HG02943 (cell line): ENCODE measurements at regions not wholly inside any gene's neighbourhood (a gene's known extent, or its start where the extent isn't known, plus 50 kb on each side); places are given as distances from the start of the nearest gene placed in this dataset.

Experiments
- ATAC-seq: cut with Tn5 transposase; IDR thresholded peaks from one replicate; pipeline ENCODE4 v1.9.1; 2021; ENCODE audit warnings: mild to moderate bottlenecking, low read depth, moderate library complexity; ENCODE audit not compliant: unreplicated experiment

DNA sequence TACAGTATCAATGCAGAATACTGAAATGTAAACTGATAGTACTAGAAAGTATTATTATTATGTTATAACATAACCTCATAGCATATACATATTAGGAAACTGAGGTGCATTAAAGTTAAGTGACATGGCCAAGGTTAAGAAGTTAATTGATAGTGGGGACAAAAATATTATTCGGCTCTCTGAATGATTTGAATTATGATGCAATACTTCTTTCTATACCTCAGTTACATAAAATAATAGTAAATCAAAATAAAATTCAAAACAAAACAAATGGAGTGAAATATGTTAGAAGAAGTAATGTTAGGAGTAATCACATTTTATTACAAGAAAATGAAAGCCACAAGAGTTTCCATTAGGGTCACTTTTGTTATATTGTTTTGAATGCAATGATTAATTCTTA lies 455.2 kb downstream of the PLA2G4A start:
- ATAC-seq, result no peak

DNA sequence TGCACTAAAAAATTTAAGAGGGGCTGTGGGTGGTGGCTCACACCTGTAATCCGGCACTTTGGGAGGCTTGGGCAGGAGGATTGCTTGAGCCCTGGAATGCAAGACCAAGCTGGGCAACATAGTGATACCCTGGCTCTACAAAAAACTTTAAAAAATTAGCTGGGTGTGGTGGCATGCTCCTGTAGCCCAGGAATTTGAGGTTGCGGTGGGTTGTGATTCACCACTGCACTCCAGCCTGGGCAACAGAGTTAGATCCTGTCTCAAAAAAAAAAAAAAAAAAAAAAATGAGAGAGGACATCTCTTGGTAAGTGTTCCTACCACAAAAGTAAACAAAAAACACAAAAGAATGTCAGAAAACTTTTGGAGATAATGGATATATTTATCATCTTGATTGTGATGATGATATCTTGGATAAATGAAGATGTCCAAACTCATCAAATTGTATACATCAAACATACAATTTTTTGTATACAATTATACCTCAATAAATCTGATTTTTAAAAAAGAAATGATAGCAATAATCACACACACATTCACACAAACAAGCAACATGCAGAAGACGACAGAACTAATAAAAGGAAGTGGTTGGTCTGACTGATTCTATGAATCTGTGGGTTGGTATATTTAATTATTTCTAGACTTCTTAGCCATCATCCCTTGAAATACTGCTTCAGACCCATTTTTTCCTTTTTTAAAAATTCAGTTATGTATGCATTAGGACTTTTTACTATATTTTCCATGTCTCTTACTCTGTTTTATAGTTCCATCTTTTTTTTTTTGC lies 465.9 kb downstream of the PLA2G4A start:
- no peak for ATAC-seq

DNA sequence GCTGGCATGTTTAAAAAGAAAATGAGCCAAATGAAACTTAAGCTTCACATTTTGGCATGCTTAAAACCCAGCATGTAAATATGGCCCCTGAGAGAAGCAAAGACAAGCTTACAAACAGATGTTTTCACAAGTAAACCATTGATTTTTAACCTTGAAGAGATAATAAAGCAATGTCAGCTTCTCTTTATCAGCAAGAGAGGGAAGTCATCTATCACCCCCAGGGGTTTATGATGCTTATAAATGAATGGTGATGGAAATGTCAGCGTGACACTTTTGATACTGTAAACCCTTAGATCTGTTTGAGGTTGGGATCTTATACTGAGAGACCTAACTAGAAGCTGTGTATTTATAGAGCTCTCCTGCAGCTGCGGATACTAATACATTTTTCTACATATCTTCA lies 471.3 kb downstream of the PLA2G4A start:
- ATAC-seq, result no peak

DNA sequence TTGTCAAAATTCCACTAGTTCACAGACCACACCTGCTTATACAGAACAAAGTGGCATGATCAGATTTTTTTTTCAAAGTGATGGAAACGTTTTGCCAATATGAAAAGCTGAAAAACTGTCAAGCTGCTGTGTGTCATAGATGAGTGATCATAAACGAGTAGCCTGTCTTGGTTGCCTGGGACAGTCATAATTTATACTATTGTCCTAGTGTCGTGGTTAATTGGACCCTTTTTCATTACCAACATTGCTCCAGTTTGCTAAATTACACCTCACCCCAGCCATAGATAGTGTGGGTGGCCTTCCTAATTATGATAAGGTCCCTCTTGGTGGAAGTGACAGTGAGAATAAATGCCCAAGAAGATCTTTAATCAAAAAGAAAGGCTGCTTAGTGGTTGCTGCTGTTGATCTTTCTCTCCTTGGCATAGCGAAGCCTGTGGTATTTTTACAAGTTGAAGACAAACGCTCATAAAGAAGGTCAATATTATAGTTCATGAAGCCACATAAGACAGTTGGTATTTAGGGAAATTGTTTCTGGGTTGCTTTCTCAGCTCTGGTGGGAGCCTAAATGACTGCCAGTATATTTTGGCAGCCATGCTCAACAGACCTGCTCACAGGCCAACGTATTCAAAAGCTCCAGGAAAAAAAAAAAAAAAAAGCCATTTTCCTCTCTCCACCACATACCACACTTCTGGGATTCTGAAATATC lies 478.1 kb downstream of the PLA2G4A start:
- no peak for ATAC-seq

DNA sequence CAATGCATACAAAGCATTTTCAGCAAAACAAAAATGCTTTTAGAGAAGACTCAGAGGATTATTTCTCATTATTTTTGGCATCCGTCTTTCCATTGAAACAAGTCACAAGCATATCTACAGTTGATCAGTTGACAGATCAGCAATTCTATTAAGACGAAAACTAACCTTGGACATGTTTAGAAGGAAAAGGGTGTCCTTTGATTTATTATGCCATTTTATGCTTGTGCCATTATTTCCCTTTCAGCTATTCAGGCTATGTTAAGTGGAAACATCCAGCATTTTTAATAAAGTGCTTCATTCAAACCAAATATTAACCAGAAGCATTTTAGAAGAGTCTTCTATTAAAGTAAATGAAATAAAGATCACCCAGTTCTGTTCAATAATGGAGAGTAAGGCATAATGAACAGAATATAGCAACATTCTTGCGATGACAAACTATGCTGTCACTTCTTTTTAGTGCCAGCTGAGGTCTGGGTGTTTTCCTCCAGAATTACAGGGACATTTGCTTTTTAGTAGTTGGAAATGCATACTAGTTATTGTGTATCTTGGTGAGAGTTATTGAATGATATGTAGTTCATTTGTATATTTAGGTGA lies 481.4 kb downstream of the PLA2G4A start:
- no peak for ATAC-seq

DNA sequence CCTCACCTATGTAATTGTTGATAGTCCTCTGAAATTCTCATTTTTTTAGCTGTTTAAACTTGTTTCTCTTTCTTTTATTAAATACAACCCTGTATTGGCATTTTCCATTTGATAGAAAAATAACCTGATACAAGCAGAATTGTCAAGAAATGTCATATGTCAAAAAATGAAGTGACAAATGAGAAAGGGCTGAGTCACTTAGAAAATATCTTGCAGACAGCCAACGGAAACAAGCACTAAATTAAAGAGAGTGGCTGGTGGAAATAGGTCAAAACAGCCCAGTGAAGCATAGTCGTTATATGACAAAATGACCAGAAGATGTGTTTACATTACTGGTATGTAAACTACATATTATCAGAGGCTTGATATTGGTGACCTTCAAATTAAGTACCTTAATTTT lies 484.4 kb downstream of the PLA2G4A start:
- ATAC-seq, result no peak

DNA sequence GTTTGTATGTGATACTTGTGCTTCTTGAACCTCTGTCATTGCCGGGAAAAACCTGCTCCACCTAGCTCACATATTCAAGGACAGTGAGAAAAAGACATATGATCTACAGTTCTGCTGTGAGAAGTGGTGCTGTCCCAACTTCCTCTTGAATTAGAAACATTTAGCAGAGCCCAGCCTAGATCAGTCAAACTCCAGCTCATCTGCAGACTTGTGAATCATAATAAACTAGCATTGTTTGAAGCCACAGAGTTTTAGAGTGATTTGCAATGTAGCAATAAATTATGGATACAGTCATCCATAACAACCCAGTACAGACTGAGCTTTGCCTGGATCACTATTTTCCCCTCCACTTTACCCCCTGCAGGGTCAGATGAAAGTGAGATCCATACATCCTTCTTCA lies 497.8 kb downstream of the PLA2G4A start:
- ATAC-seq, result no peak

DNA sequence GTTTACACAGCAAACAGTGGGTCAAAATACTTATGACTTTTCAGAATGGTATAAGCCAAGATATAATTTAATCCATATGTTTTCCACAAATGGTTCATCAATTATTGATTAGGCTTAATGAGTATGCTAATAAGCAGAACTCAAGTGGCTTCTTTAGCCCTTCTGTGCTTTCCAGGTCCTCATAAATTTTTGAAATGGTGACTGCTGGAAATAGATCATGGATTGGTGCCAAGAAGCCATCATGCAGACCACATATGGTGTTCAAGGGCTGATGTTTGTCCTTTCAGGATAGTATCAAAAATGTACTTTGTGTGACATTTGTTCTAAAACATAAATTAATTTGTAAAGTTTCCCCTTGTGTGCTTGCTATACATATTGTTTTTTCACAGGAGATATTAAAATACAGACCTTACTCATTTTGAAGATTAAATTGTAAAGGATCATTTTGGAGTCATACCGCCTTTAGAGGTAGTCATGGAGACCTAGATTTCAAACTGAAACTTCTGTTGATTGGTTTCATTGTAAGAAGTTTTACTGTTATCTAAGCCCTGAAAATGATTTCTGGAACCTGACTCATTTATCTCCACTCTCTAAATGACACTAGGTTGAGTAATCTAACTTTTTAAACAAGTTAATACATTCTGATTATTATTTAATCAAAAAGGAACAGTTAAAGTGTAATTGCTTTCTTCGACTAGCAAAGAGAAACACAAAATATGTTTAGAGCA lies 507.9 kb downstream of the PLA2G4A start:
- no peak for ATAC-seq

DNA sequence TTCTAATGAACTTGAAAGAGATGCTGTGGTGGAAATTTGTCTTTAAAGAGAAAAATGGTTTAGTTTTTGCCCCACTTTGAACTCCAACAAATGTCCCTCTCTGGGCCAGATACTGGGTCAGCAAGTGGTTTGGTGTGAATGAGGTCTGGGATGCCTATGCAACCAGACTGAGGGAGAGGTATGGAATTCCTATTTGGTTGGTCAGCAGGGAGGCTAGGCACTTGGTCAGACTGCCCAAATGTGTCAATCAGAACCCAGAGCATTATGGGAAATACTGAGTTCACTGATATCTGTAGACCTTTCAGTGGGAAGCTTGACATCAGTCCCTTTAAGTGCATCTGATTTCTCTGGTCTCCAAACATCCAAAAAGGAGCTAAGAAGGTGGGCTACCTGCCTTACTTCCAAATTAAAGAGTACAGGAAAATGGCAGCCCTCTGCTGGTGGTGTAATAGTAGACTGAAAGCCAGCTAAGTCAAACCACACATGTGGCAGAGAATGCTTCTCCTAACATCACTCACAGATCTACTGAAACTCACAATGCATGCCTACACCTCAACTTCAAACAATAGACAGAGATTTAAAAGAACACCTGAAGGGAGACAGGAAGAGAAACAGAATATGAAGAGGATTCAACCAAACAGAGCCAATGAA lies 510.1 kb downstream of the PLA2G4A start:
- ATAC-seq, result no peak

DNA sequence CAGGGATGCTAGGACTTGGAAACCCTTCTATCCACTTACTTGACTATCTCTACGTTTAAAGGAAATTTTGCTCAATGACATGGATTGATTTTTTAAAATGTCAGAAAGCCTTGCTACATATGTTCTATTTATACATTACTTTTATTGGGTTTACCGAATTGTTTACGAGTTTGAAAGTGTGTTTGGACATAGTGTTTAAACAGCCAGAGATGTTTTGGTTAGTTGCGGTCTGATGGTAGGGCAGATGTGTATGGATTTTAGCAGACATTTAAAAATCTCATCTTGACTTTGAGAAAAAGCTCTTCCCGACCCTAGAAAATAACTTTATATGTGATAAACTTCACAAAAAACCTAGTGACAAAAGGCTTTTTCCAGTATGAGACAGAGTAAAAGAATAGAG lies 513.7 kb downstream of the PLA2G4A start:
- no peak for ATAC-seq

DNA sequence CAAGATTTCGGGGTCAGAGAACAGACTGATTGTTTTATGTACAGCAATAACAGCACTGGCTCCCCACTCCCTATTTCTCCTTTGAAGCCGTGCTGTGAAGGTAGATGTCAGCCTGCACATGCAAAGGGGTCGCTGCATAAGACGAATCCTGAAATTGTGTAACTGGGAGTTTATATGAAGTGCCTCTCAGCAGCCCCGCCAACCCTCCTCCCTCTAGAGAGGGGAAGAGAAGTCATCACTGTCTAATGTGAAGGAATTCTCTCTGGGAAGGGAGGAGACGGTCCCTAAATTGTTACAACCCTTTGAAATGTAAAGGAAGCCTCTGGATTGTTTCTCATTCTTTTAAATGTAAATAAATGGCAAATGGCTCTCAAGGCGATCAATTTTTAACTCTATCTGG lies 545.3 kb downstream of the PLA2G4A start:
- ATAC-seq, result no peak

DNA sequence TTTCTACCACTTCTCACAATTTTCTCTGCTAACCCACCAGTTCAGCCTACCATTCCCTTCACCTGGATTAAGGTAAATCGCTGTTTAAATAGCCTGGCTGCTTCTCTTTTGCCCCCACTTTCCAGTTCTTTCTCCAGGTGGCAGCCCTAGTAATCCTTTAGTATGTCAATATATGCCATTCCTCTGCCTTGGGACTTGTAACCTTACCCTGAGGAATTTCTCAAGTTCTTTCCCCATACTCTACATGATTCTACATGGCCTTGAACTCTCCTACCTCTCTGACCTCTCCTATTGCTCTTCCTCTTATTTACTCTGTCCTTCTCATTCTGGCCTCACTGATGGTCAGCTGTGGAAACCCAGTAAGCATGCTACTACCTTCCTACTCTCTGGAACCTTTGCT lies 546.0 kb downstream of the PLA2G4A start:
- ATAC-seq, result no peak

DNA sequence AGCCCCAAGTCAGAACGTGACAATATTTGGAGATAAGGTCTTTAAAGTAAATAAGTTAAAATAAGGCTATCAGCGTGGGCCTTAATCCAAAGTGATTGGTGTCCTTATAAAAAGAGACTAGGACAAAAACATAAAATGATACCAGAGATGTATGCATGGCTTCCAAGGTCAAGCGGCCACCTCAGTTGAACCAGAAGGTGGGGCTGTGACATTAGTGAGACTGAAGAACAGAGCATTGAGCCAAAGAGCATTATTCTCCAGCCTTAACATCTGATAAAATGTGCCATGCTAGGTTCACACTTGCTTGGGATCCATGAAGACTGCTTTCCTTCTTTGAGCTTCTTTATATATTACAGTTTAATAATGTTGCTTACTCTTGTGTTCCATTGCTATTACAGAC lies 554.6 kb downstream of the PLA2G4A start:
- ATAC-seq, result no peak

DNA sequence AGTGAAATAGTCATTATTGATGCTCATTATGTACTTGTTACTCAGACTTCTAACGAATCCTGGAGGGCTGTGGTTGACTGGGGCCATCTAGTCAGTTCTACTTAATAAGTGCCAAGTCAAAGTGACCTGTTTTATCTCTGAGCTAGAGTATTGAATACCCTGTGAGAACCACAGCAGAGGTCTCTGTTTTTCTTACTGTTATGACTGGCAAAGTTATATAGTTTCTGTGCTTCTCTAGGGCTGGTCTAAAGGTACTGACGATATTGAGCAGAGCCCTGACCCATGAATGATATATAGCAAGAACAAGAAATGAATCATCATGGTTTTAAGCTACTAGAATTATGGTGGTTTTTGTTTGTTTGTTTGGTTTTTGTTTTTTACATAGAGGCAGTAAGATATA lies 555.8 kb downstream of the PLA2G4A start:
- ATAC-seq, result no peak

DNA sequence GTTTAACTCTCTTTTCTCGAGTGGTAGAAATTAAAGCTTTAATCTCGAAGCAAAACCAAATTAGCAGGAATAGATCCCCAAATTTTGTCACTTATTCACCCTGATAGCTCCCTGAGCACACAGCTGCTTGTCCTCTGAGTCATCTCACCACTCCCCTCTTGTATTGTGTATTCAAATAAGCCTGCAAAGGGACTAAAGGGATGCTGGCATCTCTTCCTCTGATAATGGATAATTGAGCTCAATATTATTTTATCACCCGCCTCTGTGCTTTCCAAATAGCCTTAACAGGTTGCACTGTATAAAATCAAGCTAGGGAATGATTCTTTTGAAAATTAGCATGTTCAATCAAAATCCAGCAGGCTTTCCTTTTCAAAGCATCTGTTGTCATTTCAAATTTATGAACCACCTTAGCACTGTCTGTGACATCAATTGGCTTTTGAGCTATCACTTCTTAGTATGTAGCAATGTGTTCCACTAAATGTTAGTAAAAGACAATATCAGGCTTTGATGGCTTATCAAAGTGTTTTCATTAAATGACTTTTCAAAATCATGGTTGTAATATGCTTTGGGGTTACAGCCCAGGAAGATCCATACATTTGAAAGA lies 561.6 kb downstream of the PLA2G4A start:
- no peak for ATAC-seq

DNA sequence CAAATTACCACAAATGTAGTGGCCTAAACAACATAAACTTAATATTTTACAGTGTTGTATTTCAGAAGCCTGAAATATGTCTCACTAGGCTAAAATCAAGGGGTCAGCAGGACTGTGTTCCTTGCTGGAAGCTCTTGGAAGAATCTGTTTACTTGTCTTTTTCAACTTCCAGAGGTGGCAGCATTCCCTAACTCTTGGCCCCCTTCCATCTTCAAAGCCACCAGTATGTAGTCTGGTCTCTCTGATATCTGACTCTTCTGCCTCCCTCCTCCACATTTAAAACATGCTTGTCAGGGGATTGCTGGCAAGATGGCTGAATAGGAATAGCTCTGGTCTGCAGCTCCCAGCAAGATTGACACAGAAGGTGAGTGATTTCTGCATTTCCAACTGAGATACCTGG lies 567.5 kb downstream of the PLA2G4A start:
- no peak for ATAC-seq

DNA sequence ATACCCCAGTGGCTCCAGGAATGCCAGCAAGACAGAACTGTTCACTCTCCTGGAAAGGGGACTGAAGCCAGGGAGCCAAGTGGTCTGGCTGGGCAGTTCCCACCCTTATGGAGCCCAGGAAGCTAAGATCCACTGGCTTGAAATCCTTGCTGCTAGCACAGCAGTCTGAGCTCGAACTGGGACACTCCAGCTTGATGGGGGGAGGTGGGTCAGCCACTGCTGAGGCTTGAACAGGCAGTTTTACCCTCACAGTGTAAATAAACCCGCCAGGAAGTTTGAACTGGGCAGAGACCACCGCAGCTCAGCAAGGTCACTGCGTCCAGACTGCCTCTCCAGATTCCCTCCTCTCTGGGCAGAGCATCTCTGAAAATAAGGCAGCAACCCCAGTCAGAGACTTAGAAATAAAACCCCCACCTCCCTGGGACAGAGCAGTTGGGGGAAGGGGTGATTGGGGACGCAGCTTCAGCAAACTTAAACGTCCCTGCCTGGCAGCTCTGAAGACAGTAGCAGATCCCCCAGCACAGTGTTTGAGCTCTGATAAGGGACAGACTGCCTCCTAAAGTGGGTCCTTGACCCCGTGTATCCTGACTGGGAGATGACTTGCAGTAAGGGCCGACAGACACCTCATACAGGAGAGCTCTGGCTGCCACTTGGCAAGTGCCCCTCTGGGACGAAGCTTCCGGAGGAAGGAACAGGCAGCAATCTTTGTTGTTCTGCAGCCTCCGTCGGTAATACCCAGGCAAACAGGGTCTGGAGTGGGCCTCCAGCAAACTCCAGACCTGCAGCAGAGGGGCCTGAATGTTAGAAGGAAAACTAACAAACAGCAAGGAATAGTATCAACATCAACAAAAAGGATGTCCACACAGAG lies 568.4 kb downstream of the PLA2G4A start:
- no peak for ATAC-seq

DNA sequence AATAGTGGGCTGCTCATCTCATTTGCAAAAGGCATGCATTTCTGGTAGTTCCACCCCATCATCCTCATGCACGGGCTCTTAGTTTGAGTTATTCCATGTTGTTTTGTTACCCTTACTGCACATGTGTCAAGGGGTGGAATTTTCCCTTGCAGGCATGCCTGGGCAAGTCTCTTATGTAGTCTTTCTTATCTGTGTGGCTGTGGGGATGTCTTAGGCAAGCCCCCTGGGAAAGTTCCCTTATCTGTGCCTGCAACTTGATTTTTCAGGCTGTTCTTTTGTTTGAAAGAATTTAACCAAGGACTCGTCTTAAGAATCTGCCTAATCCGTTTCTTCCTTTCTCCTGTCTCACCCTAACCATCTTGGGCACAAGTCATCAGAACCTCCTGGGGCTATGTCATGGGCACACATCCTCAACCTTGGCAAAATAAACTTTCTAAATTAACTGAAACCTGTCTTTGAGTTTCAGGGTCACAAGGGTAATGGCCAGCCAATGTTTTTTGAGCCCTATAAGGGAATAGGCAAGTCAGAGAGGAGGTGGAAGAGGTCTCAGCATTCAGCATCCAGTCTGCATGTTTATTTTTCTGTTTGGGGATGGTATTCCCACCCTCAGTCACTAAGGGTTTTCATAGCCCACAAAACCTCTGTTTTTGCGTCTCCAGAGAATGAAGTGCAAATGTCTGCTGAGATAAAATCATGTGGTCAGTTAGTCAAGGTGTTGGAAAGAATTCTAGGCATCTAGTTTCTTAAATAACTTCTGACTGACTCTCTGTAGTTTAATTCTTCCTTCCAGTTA lies 579.7 kb downstream of the PLA2G4A start:
- no peak for ATAC-seq

DNA sequence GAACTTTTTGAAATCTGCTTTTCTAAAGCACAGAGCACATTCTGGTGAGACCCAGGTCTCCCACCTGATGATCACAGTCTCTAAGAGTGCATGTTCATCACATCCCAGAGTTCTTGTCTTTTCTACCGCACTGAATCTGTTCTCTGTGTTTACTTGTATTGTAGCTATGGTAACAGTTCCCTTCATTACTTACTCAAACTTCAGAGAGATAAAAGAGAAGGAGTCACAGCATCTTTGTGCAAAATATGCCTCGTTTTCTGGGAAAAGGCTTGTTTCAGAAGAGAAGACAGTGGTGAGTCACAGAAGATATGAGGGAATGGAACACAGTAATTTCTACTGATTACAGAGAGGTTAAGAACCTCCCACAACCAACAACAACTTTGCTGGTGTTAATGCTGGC lies 580.6 kb downstream of the PLA2G4A start:
- ATAC-seq, result no peak
